SK-N-MC (cell line): ENCODE measurements at regions not wholly inside any gene's neighbourhood (a gene's known extent, or its start where the extent isn't known, plus 50 kb on each side); places are given as distances from the start of the nearest gene placed in this dataset.

Experiments used
- DNase-seq: peaks from one replicate; pipeline ENCODE4 v3.0.0-alpha.2; 2011; ENCODE audit warnings: low read depth, low spot score
- H3K27ac ChIP-seq: fragments of 200-600 bp; sonication (generic); 2 replicates; pipeline ENCODE4 v1.5.1; 2016; ENCODE audit warnings: mixed run types
- H3K36me3 ChIP-seq: fragments of 200-600 bp; sonication (generic); 2 replicates; pipeline ENCODE4 v1.6.1; 2017; ENCODE audit warnings: antibody characterized with exemption, low read length, mixed read lengths; ENCODE audit not compliant: insufficient read depth
- H3K4me3 ChIP-seq: fragments of 200-600 bp; sonication (generic); 2 replicates; pipeline ENCODE4 v1.5.1; 2016
- H3K9ac ChIP-seq: fragments of 200-600 bp; sonication (generic); 2 replicates; pipeline ENCODE4 v1.8.0; 2017; ENCODE audit warnings: mixed run types, mixed read lengths; ENCODE audit not compliant: insufficient read length
- H3K9me3 ChIP-seq: fragments of 200-600 bp; sonication (generic); 2 replicates; pipeline ENCODE4 v1.6.1; 2017; ENCODE audit warnings: low read depth, mild to moderate bottlenecking, antibody characterized with exemption, low read length, moderate library complexity, mixed read lengths
- EZH2 ChIP-seq: fragments of 200-600 bp; sonication (generic); IDR thresholded peaks from one replicate; pipeline ENCODE4 v1.6.1; 2017; ENCODE audit warnings: antibody characterized with exemption
- FOXP2 ChIP-seq: optimal IDR thresholded peaks from 2 replicates; pipeline ENCODE3; 2011; ENCODE audit warnings: mild to moderate bottlenecking, moderate library complexity; ENCODE audit not compliant: insufficient read depth; ENCODE audit errors: extremely low read length, control extremely low read depth
- POLR2AphosphoS5 ChIP-seq: IDR thresholded peaks from 2 replicates; pipeline ENCODE4 v1.6.1; 2012; ENCODE audit warnings: mild to moderate bottlenecking, low read depth, low read length, borderline replicate concordance

DNA sequence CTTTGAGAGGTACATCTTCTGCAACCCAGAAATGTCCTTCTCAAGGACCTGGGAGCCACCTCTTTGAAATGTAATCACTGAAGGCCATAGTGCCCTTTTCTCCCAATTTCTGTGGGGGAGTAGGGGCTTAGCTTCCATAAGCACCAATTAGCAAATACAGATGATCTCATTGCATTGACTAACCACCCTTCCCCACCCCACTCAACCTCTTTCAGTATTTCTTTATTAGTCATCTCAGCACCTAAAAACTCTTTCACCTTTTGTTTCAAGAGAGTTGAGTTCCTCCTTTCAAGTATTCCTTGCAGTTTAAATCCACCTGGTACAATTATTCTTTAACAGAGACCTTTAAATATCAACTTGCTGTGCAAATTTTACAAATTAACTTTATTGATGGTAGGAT, 1011.8 kb upstream of the CDH2 start:
- TF ChIP-seq EZH2 (no peak), POLR2AphosphoS5 (no peak), FOXP2 (no peak)
- Histone ChIP-seq H3K9me3 (no peaks in the 10 kb centered on the region), H3K4me3 (no peak overlapping the region), H3K36me3 (no peaks in the 10 kb centered on the region), H3K27ac (no peak overlapping the region), H3K9ac (no peak overlapping the region)
- no peak for DNase-seq

DNA sequence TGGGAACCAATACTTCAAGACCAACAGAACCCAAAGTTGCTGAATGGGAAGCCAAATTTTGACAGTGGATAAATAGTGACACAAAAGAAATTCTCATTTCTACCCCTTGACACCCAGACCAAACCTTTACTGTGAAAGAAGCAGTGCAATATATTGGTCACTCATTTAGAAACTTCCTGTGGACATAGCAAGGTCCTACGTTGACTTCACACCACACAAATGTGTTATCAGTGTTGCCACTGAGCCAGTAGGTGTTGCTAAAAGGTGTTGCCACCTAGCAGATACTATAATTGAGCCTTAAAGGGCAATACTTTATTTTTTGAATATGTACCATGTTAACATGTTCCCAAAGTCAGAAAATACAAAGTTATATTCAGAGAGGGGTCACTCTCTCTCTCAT, 1008.9 kb upstream of the CDH2 start:
- no peak overlapping the region for H3K9ac ChIP-seq
- TF ChIP-seq EZH2 (no peak), FOXP2 (no peak), POLR2AphosphoS5 (no peak)
- no peak overlapping the region for H3K4me3 ChIP-seq
- no peaks in the 10 kb centered on the region for H3K9me3 ChIP-seq
- DNase-seq, result no peak
- H3K36me3 ChIP-seq, result no peaks in the 10 kb centered on the region
- H3K27ac ChIP-seq, result no peak overlapping the region

DNA sequence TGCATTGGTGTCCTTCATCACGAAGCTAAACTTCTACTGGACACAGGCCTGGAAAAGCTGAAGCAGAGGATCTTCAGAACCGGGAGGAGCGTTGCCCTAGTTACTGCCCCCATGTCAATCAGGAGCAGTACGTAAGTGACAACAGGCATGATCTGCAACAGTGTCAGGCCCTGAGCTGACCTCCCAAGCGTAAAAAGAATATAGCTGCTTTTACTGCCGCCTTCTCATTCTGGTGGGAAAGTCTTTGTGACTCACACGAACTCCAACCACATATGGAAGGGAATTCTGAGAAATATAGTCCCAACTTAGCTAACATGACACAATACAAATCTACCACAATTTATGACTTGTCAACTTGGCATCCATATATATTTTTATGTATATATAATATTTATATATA, 1007.7 kb upstream of the CDH2 start:
- H3K9me3 ChIP-seq, result no peaks in the 10 kb centered on the region
- H3K36me3 ChIP-seq, result no peaks in the 10 kb centered on the region
- TF ChIP-seq EZH2 (no peak), POLR2AphosphoS5 (no peak), FOXP2 (no peak)
- no peak overlapping the region for H3K27ac ChIP-seq
- no peak overlapping the region for H3K9ac ChIP-seq
- no peak overlapping the region for H3K4me3 ChIP-seq
- no peak for DNase-seq

DNA sequence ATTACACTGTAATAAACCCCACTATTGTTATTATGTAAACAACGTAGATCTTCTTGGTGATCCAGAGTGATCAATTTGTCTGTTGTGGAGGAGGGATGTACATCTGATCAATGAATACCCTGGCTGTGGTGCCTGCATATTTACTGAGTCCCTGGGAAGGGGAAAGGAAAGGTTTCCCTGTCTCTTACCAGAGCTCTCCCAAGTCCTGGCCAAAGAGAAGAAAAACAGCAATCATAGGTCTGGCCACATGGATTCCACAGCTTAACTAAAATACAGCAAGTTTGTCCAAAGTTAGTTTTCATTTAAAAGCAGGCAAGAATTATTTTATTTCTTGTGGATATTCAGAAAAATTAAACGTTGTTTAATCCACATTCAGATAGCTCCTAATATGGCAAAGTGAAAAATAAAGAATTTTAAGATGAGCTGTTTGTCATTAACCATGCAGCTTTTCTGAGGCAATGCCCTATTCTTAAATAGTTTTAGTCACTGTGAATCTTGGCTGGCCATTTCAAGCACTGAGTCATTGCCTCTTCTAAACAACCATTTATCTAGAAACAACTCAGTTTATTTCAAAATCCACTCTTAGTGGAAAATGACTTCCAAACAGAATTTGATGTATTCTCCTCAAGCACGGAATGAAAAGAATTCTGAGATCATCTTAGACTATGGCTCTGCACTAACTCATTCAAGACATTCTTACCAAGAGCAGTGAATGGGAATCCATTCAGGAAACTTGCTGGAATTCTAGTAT, 1004.4 kb upstream of the CDH2 start:
- TF ChIP-seq FOXP2 (no peak), EZH2 (no peak), POLR2AphosphoS5 (no peak)
- no peaks in the 10 kb centered on the region for H3K9me3 ChIP-seq
- no peaks in the 10 kb centered on the region for H3K36me3 ChIP-seq
- no peak overlapping the region for H3K9ac ChIP-seq
- H3K4me3 ChIP-seq, result no peak overlapping the region
- no peak for DNase-seq
- H3K27ac ChIP-seq, result no peak overlapping the region

- H3K4me3 ChIP-seq, result no peak overlapping the region
- no peaks in the 10 kb centered on the region for H3K9me3 ChIP-seq
- no peak overlapping the region for H3K9ac ChIP-seq
- no peak for DNase-seq
- H3K27ac ChIP-seq, result no peak overlapping the region
- no peak for TF ChIP-seq EZH2
- TF ChIP-seq POLR2AphosphoS5, result no peak
- TF ChIP-seq FOXP2, result no peak
- no peaks in the 10 kb centered on the region for H3K36me3 ChIP-seq
Observed at GRCh38 chr18:29176681-29177080, 999.8 kb upstream of the CDH2 start.

GRCh38 chr18:29174891-29175290, 998.0 kb upstream of the CDH2 start:
- no peak for DNase-seq
- TF ChIP-seq POLR2AphosphoS5, result no peak
- TF ChIP-seq FOXP2, result no peak
- TF ChIP-seq EZH2, result no peak

GRCh38 chr18:29172756-29173067, 995.8 kb upstream of the CDH2 start:
- TF ChIP-seq POLR2AphosphoS5, result no peak
- TF ChIP-seq FOXP2, result no peak
- TF ChIP-seq EZH2, result no peak
- Histone ChIP-seq H3K27ac (no peak overlapping the region), H3K9ac (no peak overlapping the region)

More at GRCh38 chr18:29174891-29175290, 998.0 kb upstream of the CDH2 start:
- no peak overlapping the region for H3K9ac ChIP-seq
- H3K4me3 ChIP-seq, result no peak overlapping the region
- no peaks in the 10 kb centered on the region for H3K36me3 ChIP-seq
- no peak overlapping the region for H3K27ac ChIP-seq
- H3K9me3 ChIP-seq, result no peaks in the 10 kb centered on the region

GRCh38 chr18:29171892-29172755, 995.2 kb upstream of the CDH2 start:
- H3K4me3 ChIP-seq, result no peak overlapping the region
- H3K9me3 ChIP-seq, result no peaks in the 10 kb centered on the region
- no peak for DNase-seq
- no peak overlapping the region for H3K27ac ChIP-seq
- no peak for TF ChIP-seq FOXP2
- no peak for TF ChIP-seq POLR2AphosphoS5
- TF ChIP-seq EZH2, result no peak
- H3K9ac ChIP-seq, result no peak overlapping the region
- H3K36me3 ChIP-seq, result no peaks in the 10 kb centered on the region

More at GRCh38 chr18:29172756-29173067, 995.8 kb upstream of the CDH2 start:
- no peaks in the 10 kb centered on the region for H3K9me3 ChIP-seq
- H3K36me3 ChIP-seq, result no peaks in the 10 kb centered on the region
- DNase-seq, result no peak
- H3K4me3 ChIP-seq, result no peak overlapping the region

DNA sequence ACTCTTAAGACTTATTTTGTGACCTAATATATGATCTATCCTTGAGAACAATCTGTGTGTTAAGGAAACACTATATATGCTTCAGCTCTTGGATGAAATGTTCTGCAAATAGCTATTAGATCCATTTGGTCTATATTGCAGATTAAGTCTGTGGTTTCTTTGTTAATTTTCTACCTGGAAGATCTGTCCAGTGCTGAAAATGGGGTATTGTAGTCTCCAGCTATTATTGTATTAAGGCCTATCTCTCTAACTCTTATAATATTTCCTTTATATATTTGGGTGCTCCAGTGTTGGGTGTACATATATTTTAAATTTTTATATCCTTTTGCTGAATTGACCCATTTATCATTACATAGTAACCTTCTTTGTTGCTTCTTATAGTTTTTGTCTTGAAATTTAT, 992.7 kb upstream of the CDH2 start:
- no peak overlapping the region for H3K4me3 ChIP-seq
- no peak for DNase-seq
- no peak overlapping the region for H3K27ac ChIP-seq
- no peak overlapping the region for H3K9ac ChIP-seq
- no peaks in the 10 kb centered on the region for H3K36me3 ChIP-seq
- no peak for TF ChIP-seq FOXP2
- no peak for TF ChIP-seq EZH2
- H3K9me3 ChIP-seq, result no peaks in the 10 kb centered on the region
